Activated T-helper 1 cell treated with anti-CD3 and anti-CD28 coated beads, Interleukin-2, amount 50 U/mL, for 16 hours (primary cell): ENCODE measurements at regions not wholly inside any gene's neighbourhood (a gene's known extent, or its start where the extent isn't known, plus 50 kb on each side); places are given as distances from the start of the nearest gene placed in this dataset.

Experiments used
- DNase-seq, 2 donors: peaks; one replicate each; pipeline ENCODE4 v3.0.0-alpha.2; 2020; ENCODE audit warnings: low read depth in 1 of 2, low spot score in 1 of 2

DNA sequence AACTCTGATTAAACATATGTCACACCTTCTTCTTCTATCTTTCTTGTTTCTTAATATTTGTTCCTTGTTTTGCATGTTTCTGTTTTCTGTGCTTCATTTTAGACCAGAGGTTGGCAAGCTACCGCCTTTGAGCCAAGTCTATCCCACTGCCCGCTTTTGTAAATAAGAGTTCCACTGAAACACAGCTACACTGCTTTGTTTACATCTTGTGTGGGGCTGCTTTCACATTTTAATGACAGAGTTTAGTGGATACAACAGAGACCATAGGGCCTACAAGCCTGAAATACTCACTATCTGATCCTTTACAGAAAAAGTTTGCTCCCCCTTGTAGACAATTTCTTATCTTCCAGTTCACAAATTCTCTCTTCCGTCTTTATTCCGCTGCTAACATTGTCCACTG lies 109.4 kb upstream of the SPACA1 start:
- no peak for DNase-seq

DNA sequence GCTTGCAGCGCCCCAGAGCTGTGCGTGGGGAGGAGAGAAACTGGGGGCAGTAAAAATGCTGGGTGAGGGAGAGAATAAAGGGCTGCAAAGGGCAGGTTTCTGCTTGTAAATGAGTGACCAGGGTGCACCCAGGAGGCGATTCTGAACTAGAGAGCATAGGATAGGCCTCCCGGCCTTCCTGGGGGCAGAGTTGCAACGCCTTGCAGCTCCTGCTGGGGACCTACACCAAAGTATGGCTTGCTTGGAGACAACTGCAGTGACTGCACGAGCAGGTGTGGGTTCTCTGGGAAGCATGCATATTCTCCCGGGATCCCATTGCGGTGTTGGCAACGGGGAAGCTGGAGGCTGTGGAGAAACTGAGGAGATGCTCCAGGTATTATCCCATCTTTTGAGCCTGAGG lies 111.6 kb upstream of the SPACA1 start:
- DNase-seq, result no peak

DNA sequence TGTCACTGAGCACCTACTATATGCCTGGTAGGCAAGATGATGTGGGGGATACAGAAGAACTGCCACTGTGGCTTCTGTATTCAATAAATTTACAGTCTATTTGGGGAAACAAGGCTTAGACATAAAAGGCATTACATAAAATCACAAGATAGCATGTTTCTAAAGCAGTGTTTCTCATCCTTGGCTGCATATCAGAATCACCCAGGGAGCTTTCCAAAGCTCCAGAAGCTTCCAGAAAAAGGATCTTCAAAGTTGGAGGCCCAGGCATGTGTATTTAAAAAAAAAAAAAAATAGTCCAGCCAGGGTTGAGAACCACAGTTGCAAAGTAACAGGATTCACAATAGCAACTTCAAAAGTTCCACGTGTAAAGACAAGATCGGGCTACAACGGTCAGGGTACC lies 112.4 kb upstream of the SPACA1 start:
- no peak for DNase-seq

- no peak for DNase-seq
Measured at GRCh38 chr6:87932361-87932760, 115.3 kb upstream of the SPACA1 start.

DNA sequence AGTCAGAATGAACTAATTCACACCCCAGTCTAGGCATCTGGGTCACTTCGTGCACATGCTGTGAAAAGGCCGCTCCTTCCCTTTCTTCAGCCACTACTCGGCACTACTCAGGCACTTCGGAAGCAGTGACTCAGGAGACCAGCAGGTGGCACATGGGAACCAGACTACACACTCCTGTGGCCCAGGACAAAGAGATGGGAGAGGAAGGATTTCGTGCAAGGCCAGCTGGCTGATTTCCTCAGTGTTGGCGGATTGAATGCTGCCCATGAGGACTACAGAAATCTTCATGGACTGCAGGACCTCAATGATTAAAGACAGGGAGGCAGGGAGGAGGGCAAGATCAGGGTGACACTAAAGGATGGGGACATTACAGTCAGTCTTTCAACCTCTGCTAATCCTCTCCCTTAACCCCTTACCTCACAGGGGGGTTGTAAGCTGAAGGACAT lies 117.8 kb upstream of the SPACA1 start:
- DNase-seq, result peak; percentile 14 to 19

GRCh38 chr6:87926687-87927086 lies 121.0 kb upstream of the SPACA1 start:
- DNase-seq, result no peak

DNA sequence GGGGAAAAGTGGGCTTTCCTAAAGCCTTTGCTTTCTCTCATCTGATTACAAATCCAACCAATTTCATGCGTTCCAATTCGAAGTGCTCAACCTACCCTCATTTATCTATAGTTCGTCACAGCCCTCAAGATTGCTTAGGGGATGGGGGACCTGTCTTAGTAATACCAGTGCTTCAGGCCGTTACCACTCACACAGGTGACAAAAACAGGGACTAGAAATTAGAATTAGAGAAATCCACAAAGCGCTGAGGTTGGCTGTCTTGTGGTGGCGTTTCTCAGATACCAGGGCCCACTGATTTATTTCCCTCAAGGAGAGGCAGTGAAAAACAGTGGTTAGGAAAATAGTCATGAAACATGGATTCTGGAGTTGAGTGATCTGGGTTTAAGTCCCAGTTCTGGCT lies 121.6 kb upstream of the SPACA1 start:
- DNase-seq, result no peak

- DNase-seq, result no peak
Measured at GRCh38 chr6:87925373-87926060, 122.1 kb upstream of the SPACA1 start.

DNA sequence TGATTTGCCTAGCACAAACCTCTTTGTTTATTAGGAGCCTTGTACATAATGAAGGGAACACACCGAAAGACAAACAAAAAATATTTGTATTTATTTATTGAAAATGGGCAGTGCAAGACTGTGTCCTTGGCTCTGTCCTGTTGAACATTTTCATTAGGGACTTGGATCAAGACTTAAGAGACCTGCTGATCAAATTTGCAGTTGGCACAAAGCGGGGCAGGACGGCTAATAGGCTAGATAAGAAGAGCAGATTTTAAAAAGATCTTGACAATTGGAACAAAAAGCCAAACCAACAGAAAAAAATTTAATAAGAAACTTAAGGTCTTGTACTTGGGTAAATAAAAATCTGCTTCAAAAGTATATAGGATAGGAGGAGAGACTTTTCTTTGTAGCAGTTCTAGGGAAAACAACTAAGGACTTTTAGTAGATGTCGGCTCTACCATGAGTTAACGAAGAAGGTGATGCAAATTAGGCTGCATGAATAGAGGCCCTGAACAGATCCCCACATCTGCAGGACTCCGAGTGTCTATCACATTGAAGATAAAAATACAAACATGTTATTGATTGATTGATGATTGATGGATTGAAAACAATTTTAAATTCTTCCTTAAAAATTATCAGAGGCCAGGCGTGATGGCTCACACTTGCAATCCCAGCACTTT lies 124.1 kb upstream of the SPACA1 start:
- DNase-seq, result no peak

GRCh38 chr6:87922947-87923330 lies 124.7 kb upstream of the SPACA1 start:
- no peak for DNase-seq

DNA sequence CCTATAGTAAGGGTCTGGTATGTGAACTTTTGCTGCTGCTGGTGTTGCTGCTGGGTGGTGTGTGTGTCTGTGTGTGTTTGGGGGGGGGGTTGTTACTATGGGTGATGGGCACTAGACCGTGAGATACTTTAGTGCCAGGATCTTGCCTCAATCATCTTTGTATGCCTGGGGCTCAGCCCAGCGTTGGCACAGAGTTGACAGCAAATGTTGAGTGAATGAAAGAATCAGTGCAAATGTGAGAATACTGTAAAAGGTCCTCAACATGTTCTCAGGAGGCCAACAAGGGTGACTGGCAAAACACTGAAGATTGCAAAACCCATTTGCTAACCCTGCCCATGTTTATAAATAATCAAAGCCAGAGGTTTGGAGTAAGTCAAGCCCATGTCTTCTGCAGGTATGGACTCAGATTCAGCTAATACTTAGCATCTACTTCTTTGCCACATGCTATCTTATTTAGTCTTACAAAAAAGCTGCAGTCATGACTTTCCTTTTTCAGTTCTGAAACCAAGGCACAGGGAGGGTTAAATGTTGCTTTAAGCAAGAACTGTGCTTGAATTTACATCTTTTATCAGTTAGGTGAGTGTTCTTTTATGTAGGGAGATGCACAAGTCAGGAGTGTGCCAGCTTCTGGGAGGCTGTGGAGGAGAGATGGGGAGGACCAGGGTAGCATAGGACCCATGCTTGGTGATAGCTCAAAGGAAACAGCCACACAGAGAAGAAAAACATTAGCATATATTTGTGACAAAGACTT lies 125.3 kb upstream of the SPACA1 start:
- no peak for DNase-seq

DNA sequence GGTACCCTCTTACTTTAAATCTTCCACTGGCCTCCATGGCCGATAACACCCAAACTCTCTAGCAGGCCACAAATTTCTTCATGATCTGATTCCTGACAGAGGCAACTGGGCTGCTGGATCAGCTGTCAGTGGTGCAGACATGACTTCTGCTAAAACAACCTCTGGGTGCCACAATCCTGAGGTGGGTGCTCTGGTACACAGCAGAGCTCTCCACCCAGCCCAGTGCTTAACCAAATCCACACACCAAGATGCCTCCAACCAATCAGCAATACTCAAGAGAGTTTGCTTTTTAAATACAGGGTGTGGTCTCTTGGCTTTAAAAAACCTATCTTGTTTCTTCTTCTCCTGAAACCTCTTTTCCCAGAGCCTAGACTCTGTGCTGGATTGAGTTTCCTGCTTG lies 126.6 kb upstream of the SPACA1 start:
- no peak for DNase-seq

DNA sequence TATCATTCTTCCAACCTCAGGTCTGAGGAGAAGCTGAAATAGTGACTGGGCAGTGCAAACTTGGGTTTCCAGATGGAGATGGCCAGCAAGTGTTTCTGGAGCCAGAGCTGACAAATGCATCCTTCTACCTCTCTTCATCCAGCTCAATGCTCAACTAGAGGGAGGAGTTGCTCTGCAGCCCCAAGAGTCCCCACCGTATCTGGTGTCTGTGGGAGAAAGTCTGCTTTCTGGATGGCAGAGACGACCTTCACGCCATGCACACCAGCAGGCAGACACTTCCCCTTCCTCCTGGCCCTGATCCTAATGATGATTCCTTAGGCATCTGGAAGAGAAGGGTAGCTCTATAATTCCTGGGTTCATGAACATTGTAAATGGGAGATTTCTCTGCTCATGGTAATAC lies 127.4 kb upstream of the SPACA1 start:
- no peak for DNase-seq

GRCh38 chr6:87919416-87919815 lies 128.2 kb upstream of the SPACA1 start:
- DNase-seq, result no peak

GRCh38 chr6:87919001-87919400 lies 128.6 kb upstream of the SPACA1 start:
- no peak for DNase-seq

GRCh38 chr6:87918461-87918941 lies 129.1 kb upstream of the SPACA1 start:
- no peak for DNase-seq

DNA sequence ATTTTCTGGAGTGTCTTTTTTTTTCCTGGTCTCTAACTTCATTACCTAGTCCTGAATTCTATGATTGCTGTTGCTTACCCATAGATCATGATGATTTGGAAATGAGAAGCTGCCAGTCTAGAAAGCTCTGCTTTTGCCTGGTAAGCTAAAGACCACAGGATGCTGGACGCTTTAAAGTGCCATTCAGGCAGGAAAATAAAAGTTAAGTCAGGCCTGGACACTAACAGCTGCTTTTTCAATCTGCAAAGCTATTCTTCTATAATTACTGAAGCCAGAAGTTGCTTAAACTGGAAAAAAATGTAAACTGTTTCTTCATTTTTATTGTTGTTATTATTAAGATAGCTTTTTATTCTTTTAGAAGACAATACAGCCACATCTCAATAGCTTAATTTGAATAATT lies 129.8 kb upstream of the SPACA1 start:
- DNase-seq, result no peak

DNA sequence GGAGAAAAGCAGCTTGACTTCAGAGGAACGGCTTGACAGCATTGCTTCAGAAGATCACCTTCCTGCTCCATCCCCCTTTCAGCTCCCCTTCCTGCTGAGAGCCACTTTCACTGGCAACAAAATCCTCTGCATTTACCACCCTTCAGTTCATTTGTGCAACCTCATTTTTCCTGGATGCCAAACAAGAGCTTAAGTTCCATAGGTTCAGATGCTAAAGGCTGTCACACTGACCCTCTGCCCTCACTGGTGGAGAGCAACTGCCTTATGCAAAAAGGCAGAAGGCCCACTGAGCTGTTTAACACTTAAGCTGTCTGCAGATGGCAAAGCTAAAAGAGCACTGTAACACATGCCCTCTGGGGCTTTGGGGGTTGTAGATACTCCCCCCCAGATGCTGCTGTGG lies 131.2 kb upstream of the SPACA1 start:
- DNase-seq, result no peak

GRCh38 chr6:87914637-87915395 lies 132.8 kb upstream of the SPACA1 start:
- no peak for DNase-seq

DNA sequence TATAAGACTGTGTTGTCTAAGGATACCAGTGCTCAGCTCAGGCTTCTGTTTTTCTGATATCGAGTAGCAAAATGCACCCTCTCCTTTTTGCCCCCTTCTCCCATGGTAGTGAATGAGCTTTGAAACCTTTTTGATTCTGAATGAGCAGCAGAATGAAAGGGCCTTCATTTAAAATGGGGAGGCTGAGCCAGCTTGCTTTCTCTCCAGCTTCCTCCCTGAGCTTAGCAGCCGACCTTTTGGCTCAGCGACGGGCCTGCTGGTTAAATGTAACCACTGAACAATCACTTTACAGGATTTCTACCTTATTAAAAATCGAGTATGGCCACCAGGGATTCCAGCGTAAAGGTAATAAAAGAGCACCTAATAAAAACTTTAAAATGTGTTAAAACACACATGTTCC lies 133.7 kb upstream of the SPACA1 start:
- no peak for DNase-seq

DNA sequence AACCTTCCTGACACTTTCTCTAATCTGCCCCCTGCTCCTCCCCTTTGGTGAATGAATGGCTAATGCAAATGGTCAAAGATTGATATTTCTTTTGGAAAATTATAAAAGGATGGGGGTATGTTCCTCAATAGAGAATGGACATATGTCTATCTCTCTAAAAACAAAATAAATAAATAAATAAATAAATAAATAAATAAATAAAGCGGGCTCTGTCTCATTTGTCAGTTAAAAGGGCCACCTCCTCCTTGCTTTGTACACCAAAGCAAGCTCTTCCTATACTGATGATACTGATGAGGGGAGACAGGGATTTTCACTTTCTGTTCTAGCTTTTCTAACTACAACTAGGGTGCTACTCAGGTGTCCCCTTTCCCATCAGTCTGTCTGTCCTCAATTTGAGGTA lies 135.5 kb upstream of the SPACA1 start:
- DNase-seq, result no peak
